Breast epithelium (tissue), 4 donors: ENCODE measurements at regions not wholly inside any gene's neighbourhood (a gene's known extent, or its start where the extent isn't known, plus 50 kb on each side); places are given as distances from the start of the nearest gene placed in this dataset.
A peak's percentile ranks its signal among the peaks of the same experiment; 100 is the strongest.

Experiments
- DNase-seq, 2 donors: peaks; one replicate each; pipeline ENCODE4 v3.0.0-alpha.2; 2019; ENCODE audit warnings: low spot score in 2 of 2
- H3K27ac ChIP-seq, 2 donors: fragments of 200-600 bp; sonication (generic) in 1 of 2; one replicate each; pipeline ENCODE4 v1.5.1; 2016 to 2019; ENCODE audit warnings: mild to moderate bottlenecking in 1 of 2
- H3K27me3 ChIP-seq, 2 donors: fragments of 200-600 bp; sonication (generic) in 1 of 2; one replicate each; pipeline versions ENCODE4 v1.5.1 to v1.6.0; 2017 to 2019; ENCODE audit warnings: control low read depth in 1 of 2, mild to moderate bottlenecking in 1 of 2
- H3K36me3 ChIP-seq: fragments of 200-600 bp; one replicate; pipeline ENCODE4 v1.5.1; 2019
- H3K4me1 ChIP-seq, 2 donors: fragments of 200-600 bp; sonication (generic); one replicate each; pipeline ENCODE4 v1.5.1; 2016 to 2019; ENCODE audit warnings: control low read depth in 1 of 2
- H3K4me3 ChIP-seq, 3 donors: fragments of 200-600 bp; sonication (generic); 1 replicate in 2 of 3; 2 replicates in 1 of 3; pipeline ENCODE4 v1.5.1; 2016 to 2019; ENCODE audit warnings: mild to moderate bottlenecking in 3 of 3, moderate library complexity in 2 of 3
- H3K9me3 ChIP-seq, 2 donors: fragments of 200-600 bp; sonication (generic) in 1 of 2; one replicate each; pipeline ENCODE4 v1.5.1; 2016 to 2019; ENCODE audit warnings: control low read depth in 1 of 2
- POLR2A ChIP-seq: fragments of 450-650 bp; IDR thresholded peaks from one replicate; pipeline ENCODE4 v1.6.1; 2016; ENCODE audit warnings: antibody characterized with exemption, mild to moderate bottlenecking, moderate library complexity
- POLR2AphosphoS5 ChIP-seq, 3 donors: sonication (generic); formaldehyde crosslinking; IDR thresholded peaks; one replicate each; pipeline ENCODE4 v1.6.1; 2017; ENCODE audit warnings: antibody characterized with exemption in 3 of 3
- intact Hi-C: fragments of 100-400 bp; cut with DNase I; formaldehyde crosslinking; loops from one replicate; pipeline ENCODE4 v1.15.1; 2023; ENCODE audit warnings: low total_unique reads
- TF ChIP-seq, protein P1 (sequence below), 3 donors: fragments of 450-650 bp; IDR thresholded peaks; one replicate each; pipeline ENCODE4 v1.5.1; 2016 to 2017; ENCODE audit warnings: antibody characterized with exemption in 3 of 3, mild to moderate bottlenecking in 3 of 3, moderate library complexity in 3 of 3

DNA sequence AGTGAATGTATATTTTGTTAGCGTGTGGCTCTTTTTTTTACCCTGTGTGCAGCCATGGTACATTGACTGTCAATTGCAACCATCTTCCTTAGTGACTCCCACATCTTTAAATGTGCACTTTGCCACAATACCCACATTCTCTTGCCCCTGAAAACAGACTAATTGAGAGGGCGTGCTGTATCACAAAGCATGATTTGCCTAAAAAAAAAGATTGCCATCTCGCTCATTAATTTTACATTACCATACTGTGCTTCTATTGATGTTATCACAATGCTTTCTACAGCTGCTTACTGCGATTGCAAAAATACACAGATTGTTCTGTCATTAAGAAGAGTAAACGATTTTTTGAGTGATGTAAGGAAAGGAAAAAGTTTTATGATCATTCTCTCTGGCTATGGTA, 613.1 kb upstream of the NRP1 start:
- Histone ChIP-seq H3K27me3 (no peaks in the 10 kb centered on the region), H3K36me3 (no peaks in the 10 kb centered on the region), H3K27ac (no peak overlapping the region), H3K4me1 (no peaks in the 10 kb centered on the region), H3K4me3 (no peak overlapping the region), H3K9me3 (no peaks in the 10 kb centered on the region)
- TF ChIP-seq, protein P1, sequence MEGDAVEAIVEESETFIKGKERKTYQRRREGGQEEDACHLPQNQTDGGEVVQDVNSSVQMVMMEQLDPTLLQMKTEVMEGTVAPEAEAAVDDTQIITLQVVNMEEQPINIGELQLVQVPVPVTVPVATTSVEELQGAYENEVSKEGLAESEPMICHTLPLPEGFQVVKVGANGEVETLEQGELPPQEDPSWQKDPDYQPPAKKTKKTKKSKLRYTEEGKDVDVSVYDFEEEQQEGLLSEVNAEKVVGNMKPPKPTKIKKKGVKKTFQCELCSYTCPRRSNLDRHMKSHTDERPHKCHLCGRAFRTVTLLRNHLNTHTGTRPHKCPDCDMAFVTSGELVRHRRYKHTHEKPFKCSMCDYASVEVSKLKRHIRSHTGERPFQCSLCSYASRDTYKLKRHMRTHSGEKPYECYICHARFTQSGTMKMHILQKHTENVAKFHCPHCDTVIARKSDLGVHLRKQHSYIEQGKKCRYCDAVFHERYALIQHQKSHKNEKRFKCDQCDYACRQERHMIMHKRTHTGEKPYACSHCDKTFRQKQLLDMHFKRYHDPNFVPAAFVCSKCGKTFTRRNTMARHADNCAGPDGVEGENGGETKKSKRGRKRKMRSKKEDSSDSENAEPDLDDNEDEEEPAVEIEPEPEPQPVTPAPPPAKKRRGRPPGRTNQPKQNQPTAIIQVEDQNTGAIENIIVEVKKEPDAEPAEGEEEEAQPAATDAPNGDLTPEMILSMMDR (IDR thresholded peaks at IDR 0.05): no peak
- TF ChIP-seq POLR2AphosphoS5 (IDR thresholded peaks at IDR 0.05): no peak
- TF ChIP-seq POLR2A: no peak
- intact Hi-C loops: no loop called here
- DNase-seq: no peak

DNA sequence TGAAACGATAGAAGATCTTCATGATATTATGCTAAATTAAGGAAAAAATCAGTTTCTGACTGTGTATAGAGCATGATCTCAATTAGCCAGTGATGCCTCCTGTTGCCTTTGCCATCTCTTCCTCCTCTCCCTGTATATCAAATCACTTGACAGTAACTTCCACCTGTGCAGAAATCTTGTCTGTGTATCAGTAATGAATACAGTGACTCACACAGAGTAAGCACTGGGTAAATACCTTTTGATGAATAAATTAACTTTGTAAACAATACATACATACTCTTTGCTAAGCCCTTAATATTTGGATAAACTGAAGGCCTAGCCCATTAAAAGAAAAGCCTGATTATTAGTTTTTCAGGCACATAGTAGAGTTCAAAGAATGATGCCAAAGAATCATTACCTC, 610.6 kb upstream of the NRP1 start:
- Histone ChIP-seq H3K36me3 (no peaks in the 10 kb centered on the region), H3K27ac (no peak overlapping the region), H3K9me3 (no peaks in the 10 kb centered on the region), H3K4me1 (no peaks in the 10 kb centered on the region), H3K27me3 (no peaks in the 10 kb centered on the region), H3K4me3 (no peak overlapping the region)
- intact Hi-C loops: no loop called here
- no peak for DNase-seq
- TF ChIP-seq POLR2A: no peak
- no peak for TF ChIP-seq POLR2AphosphoS5 (IDR thresholded peaks at IDR 0.05)
- TF ChIP-seq, protein P1 (IDR thresholded peaks at IDR 0.05): no peak

DNA sequence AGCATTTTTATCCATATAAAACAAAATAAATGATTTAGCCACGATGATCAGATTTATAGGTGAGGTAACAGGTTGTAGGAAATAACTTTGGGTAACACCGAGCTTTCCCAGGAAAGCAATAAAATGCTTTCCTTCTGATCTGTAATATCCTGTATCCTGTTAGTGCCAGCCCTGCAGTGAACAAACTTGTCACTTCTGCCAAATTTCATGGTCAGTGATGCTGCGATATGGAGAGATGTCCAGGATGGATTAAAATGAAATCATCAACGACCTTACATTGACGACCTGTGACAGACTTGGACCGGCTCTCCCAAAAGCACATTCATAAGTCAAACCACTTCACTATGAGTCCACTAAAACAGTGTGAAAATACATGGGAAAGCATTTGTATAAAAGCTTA, 608.0 kb upstream of the NRP1 start:
- Histone ChIP-seq H3K36me3 (no peaks in the 10 kb centered on the region), H3K4me1 (no peaks in the 10 kb centered on the region), H3K27me3 (no peaks in the 10 kb centered on the region), H3K27ac (no peak overlapping the region), H3K4me3 (no peak overlapping the region), H3K9me3 (no peaks in the 10 kb centered on the region)
- TF ChIP-seq POLR2AphosphoS5 (IDR thresholded peaks at IDR 0.05) (no peak), POLR2A (no peak)
- TF ChIP-seq, protein P1 (IDR thresholded peaks at IDR 0.05): no peak
- intact Hi-C loops: no loop called here
- no peak for DNase-seq

DNA sequence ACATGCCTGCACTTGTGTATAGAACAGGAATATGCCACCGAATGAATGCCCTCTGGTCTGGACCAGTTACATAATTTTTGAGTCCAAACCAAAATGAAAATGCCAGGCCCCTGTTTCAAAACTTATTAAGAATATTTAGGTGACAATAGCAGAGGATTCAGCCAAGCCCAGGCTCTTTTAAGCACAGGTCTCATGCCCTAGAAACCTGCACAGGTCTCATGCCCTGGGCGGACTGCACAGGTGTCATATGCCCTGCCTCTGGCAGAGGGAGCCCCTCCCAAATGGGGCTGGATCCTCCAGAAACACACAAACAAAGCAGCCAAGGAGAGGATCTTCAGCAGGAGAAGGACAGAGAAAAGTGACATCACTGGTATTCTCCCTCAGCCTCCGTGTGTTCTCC, 605.4 kb upstream of the NRP1 start:
- no peaks in the 10 kb centered on the region for H3K9me3 ChIP-seq
- TF ChIP-seq POLR2AphosphoS5 (IDR thresholded peaks at IDR 0.05) (no peak), POLR2A (no peak)
- TF ChIP-seq, protein P1 (IDR thresholded peaks at IDR 0.05): no peak
- no peaks in the 10 kb centered on the region for H3K4me1 ChIP-seq
- H3K27ac ChIP-seq: peak overlapping the region; percentile 26 to 38
- peak in 1 of 2 donors; percentile 63 for DNase-seq
- no peaks in the 10 kb centered on the region for H3K27me3 ChIP-seq
- H3K4me3 ChIP-seq: no peak overlapping the region
- no peaks in the 10 kb centered on the region for H3K36me3 ChIP-seq
- intact Hi-C loops: loop anchor here (5.0 kb wide), 1 partner anchor 653 kb away; no protein-coding TSS in a partner anchor

DNA sequence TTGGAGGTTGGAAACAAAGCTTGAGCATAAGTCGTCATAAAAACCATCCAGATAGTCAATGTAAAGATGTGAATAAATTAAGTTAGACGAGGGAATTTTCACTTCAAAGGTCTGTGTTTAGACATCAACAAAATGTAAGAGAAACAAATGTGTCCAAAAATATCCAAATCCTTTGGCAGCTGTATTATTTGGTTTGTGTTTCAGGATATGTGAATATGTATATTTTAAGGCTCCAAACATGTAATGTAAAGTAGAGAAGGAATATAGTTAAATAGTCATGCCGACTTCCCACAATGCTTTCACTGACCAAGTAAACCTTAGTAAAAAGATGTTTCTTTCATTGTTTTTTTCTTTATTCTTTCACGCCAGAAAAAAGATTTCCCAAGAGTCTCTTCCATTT, 604.9 kb upstream of the NRP1 start:
- H3K36me3 ChIP-seq: no peaks in the 10 kb centered on the region
- no peaks in the 10 kb centered on the region for H3K27me3 ChIP-seq
- no peak for DNase-seq
- no peak for TF ChIP-seq POLR2A
- no peak for TF ChIP-seq POLR2AphosphoS5 (IDR thresholded peaks at IDR 0.05)
- TF ChIP-seq, protein P1 (IDR thresholded peaks at IDR 0.05): no peak
- no peaks in the 10 kb centered on the region for H3K4me1 ChIP-seq
- H3K4me3 ChIP-seq: no peak overlapping the region
- no peaks in the 10 kb centered on the region for H3K9me3 ChIP-seq
- no peak overlapping the region for H3K27ac ChIP-seq
- intact Hi-C loops: loop anchor here (5.0 kb wide), 1 partner anchor 652 kb away; no protein-coding TSS in a partner anchor
